ENCODE measurements at regions not wholly inside any gene's neighbourhood (a gene's known extent, or its start where the extent isn't known, plus 50 kb on each side); places are given as distances from the start of the nearest gene placed in this dataset.

- Histone ChIP-seq H3K4me3 (replicated peaks; ENCODE audit: insufficient read depth, low read length) (no peak overlapping the region), H3K27me3 (ENCODE audit: insufficient read depth, poor library complexity, severe bottlenecking) (peaks cover 6% of the 10 kb centered on the region), H3K27ac (replicated peaks) (no peak overlapping the region)
- no peak for DNase-seq (ENCODE audit: low read depth in 1 of 2, low spot score in 1 of 2)
- TF ChIP-seq CTCF (IDR thresholded peaks at IDR 0.05; ENCODE audit: insufficient read depth, low read length) (no peak), POLR2AphosphoS5 (IDR thresholded peaks at IDR 0.05; ENCODE audit: low read depth) (no peak), SPI1 (IDR thresholded peaks at IDR 0.05; ENCODE audit: borderline replicate concordance, low read depth) (no peak), REST (IDR thresholded peaks at IDR 0.05; ENCODE audit: insufficient replicate concordance, low read depth) (no peak), GABPA (IDR thresholded peaks at IDR 0.05; ENCODE audit: low read depth) (no peak)
These were observed 208.0 kb upstream of the DEPDC1 start for GRCh38 chr1:68704800-68705443.

- Histone ChIP-seq H3K27me3 (ENCODE audit: insufficient read depth, poor library complexity, severe bottlenecking) (peaks cover 6% of the 10 kb centered on the region), H3K4me3 (replicated peaks; ENCODE audit: insufficient read depth, low read length) (no peak overlapping the region), H3K27ac (replicated peaks) (no peak overlapping the region)
- DNase-seq (ENCODE audit: low read depth in 1 of 2, low spot score in 1 of 2) = no peak
- no peak for TF ChIP-seq REST (IDR thresholded peaks at IDR 0.05; ENCODE audit: insufficient replicate concordance, low read depth)
- no peak for TF ChIP-seq CTCF (IDR thresholded peaks at IDR 0.05; ENCODE audit: insufficient read depth, low read length)
- TF ChIP-seq POLR2AphosphoS5 (IDR thresholded peaks at IDR 0.05; ENCODE audit: low read depth) = no peak
- no peak for TF ChIP-seq SPI1 (IDR thresholded peaks at IDR 0.05; ENCODE audit: borderline replicate concordance, low read depth)
- no peak for TF ChIP-seq GABPA (IDR thresholded peaks at IDR 0.05; ENCODE audit: low read depth)
These were observed 208.6 kb upstream of the DEPDC1 start for GRCh38 chr1:68705466-68705865.

GRCh38 chr1:68706639-68707317, 209.9 kb upstream of the DEPDC1 start:
- no peak for DNase-seq (ENCODE audit: low read depth in 1 of 2, low spot score in 1 of 2)
- Histone ChIP-seq H3K27me3 (ENCODE audit: insufficient read depth, poor library complexity, severe bottlenecking) (peaks cover 6% of the 10 kb centered on the region), H3K27ac (replicated peaks) (no peak overlapping the region), H3K4me3 (replicated peaks; ENCODE audit: insufficient read depth, low read length) (no peak overlapping the region)
- TF ChIP-seq CTCF (IDR thresholded peaks at IDR 0.05; ENCODE audit: insufficient read depth, low read length) (no peak), REST (IDR thresholded peaks at IDR 0.05; ENCODE audit: insufficient replicate concordance, low read depth) (no peak), POLR2AphosphoS5 (IDR thresholded peaks at IDR 0.05; ENCODE audit: low read depth) (no peak), SPI1 (IDR thresholded peaks at IDR 0.05; ENCODE audit: borderline replicate concordance, low read depth) (no peak), GABPA (IDR thresholded peaks at IDR 0.05; ENCODE audit: low read depth) (no peak)

Data from HL-60 (cell line).